H1 (cell line): ENCODE measurements at regions not wholly inside any gene's neighbourhood (a gene's known extent, or its start where the extent isn't known, plus 50 kb on each side); places are given as distances from the start of the nearest gene placed in this dataset.

Experiments used
- BACH1 ChIP-seq: IDR thresholded peaks from 2 replicates; pipeline ENCODE4 v1.6.1; 2012; ENCODE audit warnings: low read length, improper control_type of control experiment
- KDM4A ChIP-seq: IDR thresholded peaks from one replicate; pipeline ENCODE4 v1.7.1; 2012; ENCODE audit warnings: low read depth, mild to moderate bottlenecking, moderate library complexity, low read length, inconsistent platforms; ENCODE audit not compliant: severe bottlenecking
- PHF8 ChIP-seq: fragments of 200-600 bp; sonication (generic); conservative IDR thresholded peaks from 2 replicates; pipeline ENCODE4 v1.7.1; 2012; ENCODE audit warnings: low read depth, mild to moderate bottlenecking, inconsistent platforms, low read length, moderate library complexity

DNA sequence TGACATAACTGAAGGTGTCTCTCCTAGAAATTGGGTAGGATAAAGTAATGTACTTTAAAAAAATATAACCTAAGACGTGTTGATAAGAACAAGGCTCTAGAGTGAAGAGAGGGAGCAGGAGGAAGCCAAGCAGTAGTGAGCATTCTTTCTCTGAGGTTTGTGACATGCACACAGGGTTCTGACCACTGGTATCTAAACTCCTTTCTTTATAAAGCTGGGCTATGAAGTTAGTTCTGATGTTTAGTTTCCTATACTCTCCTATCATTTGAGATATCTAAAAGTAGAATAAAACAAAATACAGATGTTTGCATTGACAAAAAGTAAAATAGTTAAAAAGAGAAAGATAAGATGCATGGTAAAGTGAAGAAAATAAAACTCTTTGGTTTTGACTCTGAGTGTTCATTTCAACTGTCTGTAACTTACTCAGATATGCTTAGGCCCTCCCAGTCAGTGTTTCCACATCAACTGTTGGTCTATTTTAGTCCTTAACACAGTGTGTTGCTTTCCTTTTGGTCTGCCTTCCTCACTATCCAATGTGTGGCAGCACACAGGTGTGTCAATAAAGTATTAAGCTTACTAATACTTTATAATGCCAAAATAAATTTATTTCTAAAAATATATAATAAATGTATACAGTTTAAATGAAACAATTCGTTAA, 543.5 kb downstream of the PTPRC start (continued):
- TF ChIP-seq KDM4A, result no peak
- no peak for TF ChIP-seq BACH1
- no peak for TF ChIP-seq PHF8
